GM12872 (cell line): ENCODE measurements at regions not wholly inside any gene's neighbourhood (a gene's known extent, or its start where the extent isn't known, plus 50 kb on each side); places are given as distances from the start of the nearest gene placed in this dataset.

ENCODE experiments used
- TF ChIP-seq, protein P1 (sequence below): IDR thresholded peaks from 3 replicates; pipeline ENCODE4 v1.5.1; 2011; ENCODE audit warnings: low read depth, mild to moderate bottlenecking, low read length, moderate library complexity; ENCODE audit not compliant: insufficient read depth

DNA sequence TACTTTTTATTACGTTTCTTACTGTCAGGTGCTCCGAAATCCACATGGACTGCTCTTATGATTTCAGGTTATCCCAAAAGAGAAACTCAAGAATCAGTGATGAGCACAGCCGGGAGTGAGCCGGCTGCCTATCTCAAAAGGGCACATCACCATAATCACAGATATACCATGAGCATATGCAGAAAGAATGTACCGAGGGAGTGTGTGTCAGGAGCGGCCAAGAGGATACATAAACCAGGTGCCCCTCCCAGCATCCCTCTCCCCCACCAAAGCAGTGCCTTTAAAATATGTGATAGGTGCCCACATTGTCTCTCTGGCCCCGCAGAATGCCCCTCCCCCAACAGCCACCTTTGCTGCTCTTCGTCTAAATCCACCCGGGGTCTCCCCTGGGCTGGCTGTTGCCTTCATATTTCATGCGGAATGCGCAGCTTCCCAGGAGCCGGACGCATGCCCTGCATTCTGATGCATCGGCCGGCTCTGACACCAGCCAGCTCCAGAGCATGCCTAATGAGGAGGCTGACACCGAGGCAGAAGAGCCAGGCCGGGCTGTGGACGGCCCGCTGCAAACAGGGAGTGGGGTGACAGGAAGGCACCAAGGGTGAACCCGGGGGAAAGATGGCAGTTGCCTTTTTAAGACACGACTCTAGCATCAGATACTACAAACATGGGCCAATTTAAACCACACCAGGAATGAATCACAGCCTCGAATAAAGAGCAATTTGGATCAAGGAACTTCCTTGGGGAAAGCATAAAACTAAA lies 652.3 kb downstream of the BNC2 start:
- TF ChIP-seq, protein P1, sequence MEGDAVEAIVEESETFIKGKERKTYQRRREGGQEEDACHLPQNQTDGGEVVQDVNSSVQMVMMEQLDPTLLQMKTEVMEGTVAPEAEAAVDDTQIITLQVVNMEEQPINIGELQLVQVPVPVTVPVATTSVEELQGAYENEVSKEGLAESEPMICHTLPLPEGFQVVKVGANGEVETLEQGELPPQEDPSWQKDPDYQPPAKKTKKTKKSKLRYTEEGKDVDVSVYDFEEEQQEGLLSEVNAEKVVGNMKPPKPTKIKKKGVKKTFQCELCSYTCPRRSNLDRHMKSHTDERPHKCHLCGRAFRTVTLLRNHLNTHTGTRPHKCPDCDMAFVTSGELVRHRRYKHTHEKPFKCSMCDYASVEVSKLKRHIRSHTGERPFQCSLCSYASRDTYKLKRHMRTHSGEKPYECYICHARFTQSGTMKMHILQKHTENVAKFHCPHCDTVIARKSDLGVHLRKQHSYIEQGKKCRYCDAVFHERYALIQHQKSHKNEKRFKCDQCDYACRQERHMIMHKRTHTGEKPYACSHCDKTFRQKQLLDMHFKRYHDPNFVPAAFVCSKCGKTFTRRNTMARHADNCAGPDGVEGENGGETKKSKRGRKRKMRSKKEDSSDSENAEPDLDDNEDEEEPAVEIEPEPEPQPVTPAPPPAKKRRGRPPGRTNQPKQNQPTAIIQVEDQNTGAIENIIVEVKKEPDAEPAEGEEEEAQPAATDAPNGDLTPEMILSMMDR: no peak

DNA sequence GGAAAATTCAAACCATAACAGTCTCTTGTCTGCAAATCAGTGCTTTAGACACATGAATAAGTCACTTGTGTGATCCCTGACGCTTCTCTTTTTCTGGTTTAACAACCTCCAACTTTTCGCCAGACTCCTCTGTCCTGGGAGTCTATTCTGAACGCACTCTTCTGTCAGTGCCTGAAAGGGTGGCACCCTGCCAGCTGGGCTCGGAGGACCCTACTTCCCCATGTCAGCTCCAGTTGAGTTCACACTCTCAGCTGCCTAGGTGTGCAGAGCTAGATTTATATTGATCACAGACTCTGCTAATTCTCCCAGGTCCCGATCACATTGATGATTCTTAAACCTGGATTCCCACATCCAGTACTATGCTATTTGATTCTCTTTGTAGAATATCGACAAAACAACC lies 649.1 kb downstream of the BNC2 start:
- TF ChIP-seq, protein P1: no peak

DNA sequence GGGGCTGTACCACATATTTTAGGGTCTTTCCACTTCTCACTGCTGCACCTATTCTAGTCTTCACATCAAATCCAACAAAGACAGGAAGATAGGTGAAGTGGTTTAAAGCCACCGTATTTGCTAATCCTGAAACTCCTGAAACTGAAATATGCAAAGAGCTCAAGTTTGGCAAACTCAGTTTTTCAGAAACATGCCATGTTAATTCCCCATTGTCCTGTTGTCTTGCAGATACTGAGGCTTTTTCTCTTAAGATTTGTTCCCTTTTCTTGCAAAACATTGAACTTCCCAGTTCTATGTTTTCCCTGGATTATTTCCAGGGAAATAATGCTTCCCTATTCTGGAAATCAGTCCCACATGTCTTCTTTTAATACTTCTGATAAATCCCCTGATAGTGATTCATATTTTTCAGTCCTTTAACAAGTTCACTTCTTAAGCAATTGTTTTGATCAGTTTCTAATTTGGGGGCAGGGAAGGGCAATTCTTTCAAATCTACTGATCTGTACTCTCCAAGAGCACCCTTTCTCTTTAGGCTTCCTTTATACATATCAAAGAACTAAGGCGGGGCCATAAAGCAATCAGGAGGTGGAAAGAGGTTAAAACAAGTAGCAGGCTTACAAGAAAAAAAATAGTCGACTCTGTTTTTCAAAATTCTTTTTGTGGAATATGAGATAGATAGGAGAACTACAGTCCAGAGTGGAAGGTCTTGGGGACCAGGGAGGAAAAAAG lies 648.5 kb downstream of the BNC2 start:
- TF ChIP-seq, protein P1: no peak

DNA sequence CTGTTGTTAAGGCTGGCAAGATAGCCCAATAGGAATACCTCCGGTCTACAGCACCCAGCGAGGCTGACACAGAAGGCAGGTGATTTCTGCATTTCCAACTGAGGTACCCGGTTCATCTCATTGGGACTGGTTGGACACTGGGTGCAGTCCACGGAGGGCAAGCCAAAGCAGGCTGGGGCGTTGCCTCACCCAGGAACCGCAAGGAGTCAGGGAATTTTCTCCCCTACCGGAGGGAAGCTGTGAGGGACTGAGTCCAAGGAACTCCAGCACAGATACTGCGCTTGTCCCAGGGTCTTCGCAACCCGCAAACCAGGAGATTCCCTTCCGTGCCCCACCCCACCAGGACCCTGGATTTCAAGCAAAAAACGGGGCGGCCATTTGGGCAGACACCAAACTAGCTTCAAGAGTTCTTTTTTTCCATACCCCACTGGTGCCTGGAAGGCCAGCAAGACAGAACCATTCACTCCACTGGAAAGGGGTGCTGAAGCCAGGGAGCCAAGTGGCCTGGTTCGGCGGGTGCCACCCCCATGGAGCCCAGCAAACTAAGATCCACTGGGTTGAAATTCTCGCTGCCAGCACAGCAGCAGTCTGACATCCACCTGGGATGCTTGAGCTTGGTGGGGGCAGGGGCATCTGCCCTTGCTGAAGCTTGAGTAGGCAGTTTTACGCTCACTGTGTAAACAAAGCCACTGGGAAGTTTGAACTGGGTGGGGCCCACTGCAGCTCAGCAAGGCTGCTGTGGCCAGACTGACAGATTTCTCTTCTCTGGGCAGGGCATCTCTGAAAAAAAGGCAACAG lies 647.2 kb downstream of the BNC2 start:
- TF ChIP-seq, protein P1: no peak

DNA sequence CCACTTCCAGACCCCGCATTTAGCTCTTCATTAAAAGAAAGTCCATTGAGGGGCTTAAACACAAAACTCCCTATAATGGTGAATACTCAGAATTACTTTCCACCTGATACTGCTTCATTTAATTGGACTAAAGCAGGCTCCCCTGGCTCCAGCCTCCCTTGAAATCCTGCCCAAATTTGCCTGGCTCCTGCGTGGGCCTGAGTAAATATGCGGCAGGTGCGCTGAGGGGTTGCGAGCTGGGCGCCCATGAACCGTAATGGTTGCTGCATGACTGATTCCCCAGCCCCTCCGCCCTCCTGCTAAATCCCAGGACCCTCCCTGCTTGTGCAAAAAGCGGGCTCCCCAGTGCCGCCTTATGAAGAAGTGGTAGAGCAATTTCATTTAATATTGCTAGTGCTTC lies 639.7 kb downstream of the BNC2 start:
- TF ChIP-seq, protein P1: no peak

DNA sequence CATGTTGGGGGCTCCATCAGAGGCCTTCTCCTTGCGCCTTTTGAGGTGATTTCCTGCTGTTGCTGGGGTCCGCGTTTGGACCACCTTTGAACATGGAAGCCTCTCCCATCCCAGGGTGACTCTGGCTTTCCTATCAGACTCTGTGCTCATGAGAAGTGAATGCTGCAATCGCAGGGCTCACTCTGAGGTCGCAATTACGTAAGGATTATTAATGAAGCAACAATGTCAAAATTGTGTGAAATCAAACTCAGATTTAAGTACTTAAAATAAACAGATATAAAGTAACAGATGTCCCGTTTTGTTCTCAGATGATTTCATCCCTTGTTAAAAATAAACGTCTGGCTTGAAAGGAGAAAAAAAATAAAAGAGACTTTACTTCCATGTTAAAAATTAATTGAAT lies 634.2 kb downstream of the BNC2 start:
- TF ChIP-seq, protein P1: no peak

DNA sequence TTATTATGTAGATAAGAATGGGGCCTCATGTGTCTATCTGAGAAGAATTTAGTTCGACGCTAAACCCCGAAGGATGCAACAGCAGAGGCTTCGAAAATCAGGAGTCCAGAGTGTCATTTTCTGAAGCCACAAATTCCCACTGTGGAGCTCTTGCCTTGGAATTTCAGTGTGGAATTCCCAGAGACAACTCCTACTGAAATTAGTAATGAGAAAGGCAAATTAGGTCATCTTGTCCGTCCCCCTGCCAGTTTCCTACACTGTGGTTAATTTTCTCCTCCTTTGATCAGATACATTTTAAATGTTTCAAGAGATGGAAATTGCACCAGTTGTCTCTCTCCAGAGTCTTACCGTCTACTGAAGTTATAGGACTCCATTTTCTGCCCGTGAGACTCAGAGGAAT lies 633.6 kb downstream of the BNC2 start:
- TF ChIP-seq, protein P1: no peak
